Dendritic cell treated with granulocyte-macrophage colony-stimulating factor and Interleukin-4, amounts not matched to agents 40 ng/mL and 50 ng/mL, for 4 days (primary cell): ENCODE measurements at regions not wholly inside any gene's neighbourhood (a gene's known extent, or its start where the extent isn't known, plus 50 kb on each side); places are given as distances from the start of the nearest gene placed in this dataset.

Experiments used
- H3K27ac Mint-ChIP-seq: one replicate; pipeline ENCODE4 v1.8.0; 2022; ENCODE audit warnings: mild to moderate bottlenecking, mixed read lengths
- H3K27me3 Mint-ChIP-seq: one replicate; pipeline ENCODE4 v1.8.0; 2022; ENCODE audit warnings: mild to moderate bottlenecking, mixed read lengths
- H3K36me3 Mint-ChIP-seq: one replicate; pipeline ENCODE4 v1.8.0; 2022; ENCODE audit warnings: low read depth, mixed read lengths
- H3K4me1 Mint-ChIP-seq: one replicate; pipeline ENCODE4 v1.8.0; 2022; ENCODE audit warnings: low read depth, mixed read lengths
- H3K4me3 Mint-ChIP-seq: one replicate; pipeline ENCODE4 v1.8.0; 2022; ENCODE audit warnings: mild to moderate bottlenecking, moderate library complexity, mixed read lengths
- H3K9me3 Mint-ChIP-seq: one replicate; pipeline ENCODE4 v1.8.0; 2022; ENCODE audit warnings: mixed read lengths
- intact Hi-C: fragments of 100-400 bp; cut with micrococcal nuclease; formaldehyde crosslinking; loops from one replicate; pipeline ENCODE4 v1.15.0; 2022

- intact Hi-C loops: no loop called here
- H3K4me3 Mint-ChIP-seq: no peak overlapping the region
- H3K27me3 Mint-ChIP-seq: no peaks in the 10 kb centered on the region
These were observed 249.4 kb upstream of the AJAP1 start for GRCh38 chr1:4404854-4405590.

GRCh38 chr1:4407851-4408250, 246.6 kb upstream of the AJAP1 start:
- intact Hi-C loops: no loop called here
- Mint-ChIP-seq H3K9me3 (no peaks in the 10 kb centered on the region), H3K27me3 (no peaks in the 10 kb centered on the region), H3K4me1 (no peaks in the 10 kb centered on the region), H3K36me3 (no peaks in the 10 kb centered on the region), H3K4me3 (no peak overlapping the region), H3K27ac (no peak overlapping the region)

More at GRCh38 chr1:4404854-4405590, 249.4 kb upstream of the AJAP1 start:
- no peak overlapping the region for H3K27ac Mint-ChIP-seq
- no peaks in the 10 kb centered on the region for H3K9me3 Mint-ChIP-seq
- no peaks in the 10 kb centered on the region for H3K4me1 Mint-ChIP-seq
- no peaks in the 10 kb centered on the region for H3K36me3 Mint-ChIP-seq

GRCh38 chr1:4408380-4408779, 246.0 kb upstream of the AJAP1 start:
- Mint-ChIP-seq H3K27ac (no peak overlapping the region), H3K9me3 (peaks cover under 1% of the 10 kb centered on the region), H3K36me3 (no peaks in the 10 kb centered on the region), H3K4me3 (no peak overlapping the region), H3K4me1 (no peaks in the 10 kb centered on the region), H3K27me3 (no peaks in the 10 kb centered on the region)
- intact Hi-C loops: no loop called here

GRCh38 chr1:4411862-4412261, 242.5 kb upstream of the AJAP1 start:
- peaks cover 21% of the 10 kb centered on the region for H3K9me3 Mint-ChIP-seq
- H3K4me3 Mint-ChIP-seq: no peak overlapping the region
- no peaks in the 10 kb centered on the region for H3K4me1 Mint-ChIP-seq
- no peak overlapping the region for H3K27ac Mint-ChIP-seq
- intact Hi-C loops: no loop called here
- no peaks in the 10 kb centered on the region for H3K36me3 Mint-ChIP-seq
- no peaks in the 10 kb centered on the region for H3K27me3 Mint-ChIP-seq

- H3K27ac Mint-ChIP-seq: no peak overlapping the region
- intact Hi-C loops: no loop called here
- H3K27me3 Mint-ChIP-seq: no peaks in the 10 kb centered on the region
- H3K4me1 Mint-ChIP-seq: no peaks in the 10 kb centered on the region
- H3K4me3 Mint-ChIP-seq: no peak overlapping the region
- H3K9me3 Mint-ChIP-seq: peaks cover 50% of the 10 kb centered on the region
- no peaks in the 10 kb centered on the region for H3K36me3 Mint-ChIP-seq
These were observed 238.9 kb upstream of the AJAP1 start for GRCh38 chr1:4415476-4415875.

- Mint-ChIP-seq H3K4me1 (no peaks in the 10 kb centered on the region), H3K27ac (no peak overlapping the region), H3K4me3 (no peak overlapping the region), H3K27me3 (no peaks in the 10 kb centered on the region), H3K36me3 (no peaks in the 10 kb centered on the region), H3K9me3 (peaks cover 56% of the 10 kb centered on the region)
- intact Hi-C loops: no loop called here
These were observed 238.2 kb upstream of the AJAP1 start for GRCh38 chr1:4416189-4416588.

- H3K9me3 Mint-ChIP-seq: peaks cover 56% of the 10 kb centered on the region
- no peaks in the 10 kb centered on the region for H3K4me1 Mint-ChIP-seq
- no peak overlapping the region for H3K4me3 Mint-ChIP-seq
- no peaks in the 10 kb centered on the region for H3K27me3 Mint-ChIP-seq
- H3K27ac Mint-ChIP-seq: no peak overlapping the region
- intact Hi-C loops: no loop called here
- no peaks in the 10 kb centered on the region for H3K36me3 Mint-ChIP-seq
These were observed 236.4 kb upstream of the AJAP1 start for GRCh38 chr1:4418021-4418420.

- Mint-ChIP-seq H3K4me3 (no peak overlapping the region), H3K9me3 (peaks cover 49% of the 10 kb centered on the region), H3K4me1 (no peaks in the 10 kb centered on the region), H3K36me3 (no peaks in the 10 kb centered on the region), H3K27me3 (no peaks in the 10 kb centered on the region), H3K27ac (no peak overlapping the region)
- intact Hi-C loops: no loop called here
These were observed 232.4 kb upstream of the AJAP1 start for GRCh38 chr1:4421986-4422385.

GRCh38 chr1:4422504-4423289, 231.7 kb upstream of the AJAP1 start:
- intact Hi-C loops: no loop called here
- Mint-ChIP-seq H3K27ac (no peak overlapping the region), H3K27me3 (no peaks in the 10 kb centered on the region), H3K4me3 (no peak overlapping the region), H3K4me1 (no peaks in the 10 kb centered on the region), H3K9me3 (peaks cover 53% of the 10 kb centered on the region), H3K36me3 (no peaks in the 10 kb centered on the region)

GRCh38 chr1:4424254-4424653, 230.2 kb upstream of the AJAP1 start:
- no peak overlapping the region for H3K4me3 Mint-ChIP-seq
- H3K27me3 Mint-ChIP-seq: no peaks in the 10 kb centered on the region
- H3K4me1 Mint-ChIP-seq: no peaks in the 10 kb centered on the region
- H3K9me3 Mint-ChIP-seq: peaks cover 38% of the 10 kb centered on the region
- H3K36me3 Mint-ChIP-seq: no peaks in the 10 kb centered on the region
- intact Hi-C loops: no loop called here
- no peak overlapping the region for H3K27ac Mint-ChIP-seq

GRCh38 chr1:4424766-4425165, 229.6 kb upstream of the AJAP1 start:
- intact Hi-C loops: no loop called here
- peaks cover 33% of the 10 kb centered on the region for H3K9me3 Mint-ChIP-seq
- H3K27ac Mint-ChIP-seq: no peak overlapping the region
- no peaks in the 10 kb centered on the region for H3K36me3 Mint-ChIP-seq
- no peaks in the 10 kb centered on the region for H3K27me3 Mint-ChIP-seq
- no peak overlapping the region for H3K4me3 Mint-ChIP-seq
- H3K4me1 Mint-ChIP-seq: no peaks in the 10 kb centered on the region

GRCh38 chr1:4425892-4426291, 228.5 kb upstream of the AJAP1 start:
- no peaks in the 10 kb centered on the region for H3K4me1 Mint-ChIP-seq
- no peak overlapping the region for H3K4me3 Mint-ChIP-seq
- no peaks in the 10 kb centered on the region for H3K36me3 Mint-ChIP-seq
- no peak overlapping the region for H3K27ac Mint-ChIP-seq
- peaks cover 22% of the 10 kb centered on the region for H3K9me3 Mint-ChIP-seq
- no peaks in the 10 kb centered on the region for H3K27me3 Mint-ChIP-seq
- intact Hi-C loops: no loop called here

GRCh38 chr1:4428711-4429110, 225.7 kb upstream of the AJAP1 start:
- Mint-ChIP-seq H3K9me3 (peaks cover 20% of the 10 kb centered on the region), H3K27ac (no peak overlapping the region), H3K4me3 (no peak overlapping the region), H3K27me3 (no peaks in the 10 kb centered on the region), H3K4me1 (no peaks in the 10 kb centered on the region), H3K36me3 (no peaks in the 10 kb centered on the region)
- intact Hi-C loops: no loop called here

GRCh38 chr1:4430406-4431365, 223.7 kb upstream of the AJAP1 start:
- Mint-ChIP-seq H3K36me3 (no peaks in the 10 kb centered on the region), H3K27ac (no peak overlapping the region), H3K9me3 (peaks cover 30% of the 10 kb centered on the region), H3K4me1 (no peaks in the 10 kb centered on the region), H3K4me3 (no peak overlapping the region), H3K27me3 (no peaks in the 10 kb centered on the region)
- intact Hi-C loops: no loop called here
